LNCAP (cell line): ENCODE measurements at regions not wholly inside any gene's neighbourhood (a gene's known extent, or its start where the extent isn't known, plus 50 kb on each side); places are given as distances from the start of the nearest gene placed in this dataset.

Source experiments
- CTCF ChIP-seq: fragments of 450-650 bp; IDR thresholded peaks from 2 replicates; pipeline ENCODE4 v1.5.1; 2017; ENCODE audit warnings: mild to moderate bottlenecking

- no peak for TF ChIP-seq CTCF
Measured at GRCh38 chrX:47302396-47302795, 68.0 kb upstream of the ZNF157 start.

- peak; percentile 39; the same call in 1 of the 2 replicates for TF ChIP-seq CTCF
Measured at GRCh38 chrX:47311932-47312774, 58.2 kb upstream of the ZNF157 start.

- TF ChIP-seq CTCF = no peak
Measured at GRCh38 chrX:47313056-47313455, 57.3 kb upstream of the ZNF157 start.

GRCh38 chrX:47316276-47317025 lies 53.9 kb upstream of the ZNF157 start:
- no peak for TF ChIP-seq CTCF
